OCI-LY7 (cell line): ENCODE measurements at regions not wholly inside any gene's neighbourhood (a gene's known extent, or its start where the extent isn't known, plus 50 kb on each side); places are given as distances from the start of the nearest gene placed in this dataset.

Experiments
- BruUV-seq: library from RNA; stranded (reverse); fragments of 400-500 nt; replicated peaks from 2 replicates; lab custom pipeline; 2021; lab: Mats Ljungman, UMichigan
- CTCF ChIA-PET: fragments of 300-600 bp; sonication (Branson Sonifier 250); formaldehyde crosslinking; loops from one replicate; lab custom pipeline; 2022; ENCODE audit warnings: antibody characterized with exemption; ENCODE audit not compliant: unreplicated experiment; lab: Charles Lee
- POLR2A ChIA-PET: fragments of 300-600 bp; sonication (Branson Sonifier 250); formaldehyde crosslinking; loops from one replicate; lab custom pipeline; 2022; ENCODE audit warnings: antibody characterized with exemption; lab: Charles Lee
- DNase-seq: peaks from one replicate; pipeline ENCODE4 v3.0.0-alpha.2; 2015; ENCODE audit warnings: low spot score
- H2AFZ ChIP-seq: fragments of 200-600 bp; sonication (generic), shearing (Covaris generic); 2 replicates; pipeline ENCODE4 v1.6.1; 2014; ENCODE audit warnings: mild to moderate bottlenecking, antibody characterized with exemption, low read length, moderate library complexity
- H3K27ac ChIP-seq: fragments of 200-600 bp; sonication (generic); 2 replicates; pipeline ENCODE4 v1.5.1; 2014; ENCODE audit warnings: mixed run types, low read depth, mild to moderate bottlenecking, moderate library complexity, low read length, inconsistent platforms; ENCODE audit not compliant: poor library complexity, severe bottlenecking
- H3K36me3 ChIP-seq: fragments of 200-600 bp; sonication (generic); 2 replicates; pipeline ENCODE4 v1.6.1; 2014; ENCODE audit warnings: mild to moderate bottlenecking, antibody characterized with exemption, low read length, moderate library complexity, mixed read lengths; ENCODE audit not compliant: insufficient read depth
- H3K4me1 ChIP-seq: fragments of 200-600 bp; sonication (generic); 2 replicates; pipeline ENCODE4 v1.5.1; 2014; ENCODE audit warnings: mild to moderate bottlenecking, low read length; ENCODE audit not compliant: insufficient read depth, poor library complexity, severe bottlenecking
- H3K4me2 ChIP-seq: fragments of 200-600 bp; sonication (generic); 2 replicates; pipeline ENCODE4 v1.6.1; 2014; ENCODE audit warnings: mild to moderate bottlenecking, low read length
- H3K4me3 ChIP-seq: fragments of 200-600 bp; sonication (generic); 2 replicates; pipeline ENCODE4 v1.5.1; 2014; ENCODE audit warnings: mild to moderate bottlenecking, low read depth, low read length; ENCODE audit not compliant: poor library complexity, severe bottlenecking
- H3K79me2 ChIP-seq: fragments of 200-600 bp; sonication (generic); 2 replicates; pipeline ENCODE4 v1.6.1; 2016; ENCODE audit warnings: low read depth, mild to moderate bottlenecking, low read length, moderate library complexity, mixed read lengths; ENCODE audit not compliant: insufficient read depth
- H3K9me2 ChIP-seq: fragments of 200-600 bp; sonication (generic); 2 replicates; pipeline ENCODE4 v1.6.1; 2016; ENCODE audit warnings: mild to moderate bottlenecking, low read length, mixed read lengths; ENCODE audit not compliant: insufficient read depth
- H3K9me3 ChIP-seq: fragments of 200-600 bp; sonication (generic); 2 replicates; pipeline ENCODE4 v1.6.1; 2014; ENCODE audit warnings: mild to moderate bottlenecking, mixed run types, low read length, mixed read lengths
- H4K20me1 ChIP-seq: fragments of 200-600 bp; sonication (generic); 2 replicates; pipeline ENCODE4 v1.6.1; 2014; ENCODE audit warnings: mild to moderate bottlenecking, antibody characterized with exemption, low read length, moderate library complexity, mixed read lengths; ENCODE audit not compliant: insufficient read depth
- EZH2phosphoT487 ChIP-seq: fragments of 200-600 bp; sonication (generic); IDR thresholded peaks from 2 replicates; pipeline ENCODE4 v1.6.1; 2018; ENCODE audit warnings: low read depth, borderline replicate concordance, mild to moderate bottlenecking, mixed run types, antibody characterized with exemption, low read length, moderate library complexity, mixed read lengths
- intact Hi-C: fragments of 100-400 bp; cut with micrococcal nuclease; formaldehyde crosslinking; loops from one replicate; pipeline ENCODE4 v1.10.0; 2022; ENCODE audit not compliant: unreplicated experiment
- TF ChIP-seq, protein P1 (sequence below): fragments of 200-600 bp; sonication (generic); conservative IDR thresholded peaks from 2 replicates; pipeline ENCODE4 v1.5.1; 2014; ENCODE audit warnings: mild to moderate bottlenecking, antibody characterized with exemption, low read length, moderate library complexity, mixed read lengths

GRCh38 chr2:145036421-145037011 is 516.6 kb upstream of the ZEB2 start:
- no peaks in the 10 kb centered on the region for H3K9me3 ChIP-seq
- no TSS peak for BruUV-seq
- no peak overlapping the region for H3K4me3 ChIP-seq
- TF ChIP-seq EZH2phosphoT487: no peak
- TF ChIP-seq, protein P1, sequence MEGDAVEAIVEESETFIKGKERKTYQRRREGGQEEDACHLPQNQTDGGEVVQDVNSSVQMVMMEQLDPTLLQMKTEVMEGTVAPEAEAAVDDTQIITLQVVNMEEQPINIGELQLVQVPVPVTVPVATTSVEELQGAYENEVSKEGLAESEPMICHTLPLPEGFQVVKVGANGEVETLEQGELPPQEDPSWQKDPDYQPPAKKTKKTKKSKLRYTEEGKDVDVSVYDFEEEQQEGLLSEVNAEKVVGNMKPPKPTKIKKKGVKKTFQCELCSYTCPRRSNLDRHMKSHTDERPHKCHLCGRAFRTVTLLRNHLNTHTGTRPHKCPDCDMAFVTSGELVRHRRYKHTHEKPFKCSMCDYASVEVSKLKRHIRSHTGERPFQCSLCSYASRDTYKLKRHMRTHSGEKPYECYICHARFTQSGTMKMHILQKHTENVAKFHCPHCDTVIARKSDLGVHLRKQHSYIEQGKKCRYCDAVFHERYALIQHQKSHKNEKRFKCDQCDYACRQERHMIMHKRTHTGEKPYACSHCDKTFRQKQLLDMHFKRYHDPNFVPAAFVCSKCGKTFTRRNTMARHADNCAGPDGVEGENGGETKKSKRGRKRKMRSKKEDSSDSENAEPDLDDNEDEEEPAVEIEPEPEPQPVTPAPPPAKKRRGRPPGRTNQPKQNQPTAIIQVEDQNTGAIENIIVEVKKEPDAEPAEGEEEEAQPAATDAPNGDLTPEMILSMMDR: no peak
- H4K20me1 ChIP-seq: no peaks in the 10 kb centered on the region
- no peak for DNase-seq
- H3K4me2 ChIP-seq: no peak overlapping the region
- H2AFZ ChIP-seq: no peak overlapping the region
- POLR2A ChIA-PET: interaction anchor here (0.7 to 1.5 kb wide), 2 partner anchors 14 to 209 kb away, joined by 3 to 4 read pairs; no protein-coding TSS in a partner anchor
- intact Hi-C loops: no loop called here
- H3K4me1 ChIP-seq: no peaks in the 10 kb centered on the region
- CTCF ChIA-PET: no interaction called here
- H3K36me3 ChIP-seq: no peaks in the 10 kb centered on the region
- H3K79me2 ChIP-seq: no peaks in the 10 kb centered on the region
- H3K27ac ChIP-seq: no peak overlapping the region
- no peaks in the 10 kb centered on the region for H3K9me2 ChIP-seq

GRCh38 chr2:145034511-145034910 is 514.6 kb upstream of the ZEB2 start:
- ChIA-PET CTCF (no interaction called here), POLR2A (no interaction called here)
- no peaks in the 10 kb centered on the region for H3K79me2 ChIP-seq
- H3K4me3 ChIP-seq: no peak overlapping the region
- H3K4me1 ChIP-seq: no peaks in the 10 kb centered on the region
- no peak for DNase-seq
- H3K36me3 ChIP-seq: no peaks in the 10 kb centered on the region
- no peaks in the 10 kb centered on the region for H4K20me1 ChIP-seq
- H3K27ac ChIP-seq: no peak overlapping the region
- no peak overlapping the region for H2AFZ ChIP-seq
- no peaks in the 10 kb centered on the region for H3K9me2 ChIP-seq
- TF ChIP-seq, protein P1: no peak
- TF ChIP-seq EZH2phosphoT487: no peak
- intact Hi-C loops: no loop called here
- no TSS peak for BruUV-seq
- no peaks in the 10 kb centered on the region for H3K9me3 ChIP-seq
- no peak overlapping the region for H3K4me2 ChIP-seq

DNA sequence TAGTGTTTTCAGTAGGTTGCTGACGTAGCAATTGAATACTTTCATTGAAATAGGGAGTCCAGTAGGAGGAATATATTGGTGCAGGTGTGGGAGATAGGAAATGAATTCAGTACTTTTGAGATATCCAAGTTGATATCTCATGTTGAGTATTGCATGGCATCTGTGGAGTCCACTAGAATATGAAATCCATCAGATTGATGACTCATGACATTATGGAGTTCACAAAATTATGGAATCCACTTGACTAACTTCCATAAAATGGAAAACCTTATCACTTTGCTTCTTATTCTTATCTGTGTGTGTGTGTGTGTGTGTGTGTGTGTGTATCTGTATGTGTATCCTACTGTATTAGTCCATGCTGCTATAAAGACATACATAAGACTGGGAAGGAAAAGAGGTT is 513.5 kb upstream of the ZEB2 start:
- CTCF ChIA-PET: no interaction called here

More for the DNA sequence above, 513.5 kb upstream of the ZEB2 start:
- Histone ChIP-seq H3K9me2 (no peaks in the 10 kb centered on the region), H3K36me3 (no peaks in the 10 kb centered on the region), H3K4me2 (no peak overlapping the region), H3K4me1 (no peaks in the 10 kb centered on the region), H3K79me2 (no peaks in the 10 kb centered on the region), H3K27ac (no peak overlapping the region), H3K4me3 (no peak overlapping the region), H4K20me1 (no peaks in the 10 kb centered on the region), H3K9me3 (no peaks in the 10 kb centered on the region), H2AFZ (no peak overlapping the region)
- no peak for TF ChIP-seq EZH2phosphoT487
- TF ChIP-seq, protein P1: no peak
- DNase-seq: no peak
- intact Hi-C loops: no loop called here
- POLR2A ChIA-PET: no interaction called here
- no TSS peak for BruUV-seq
